ENCODE measurements at regions not wholly inside any gene's neighbourhood (a gene's known extent, or its start where the extent isn't known, plus 50 kb on each side); places are given as distances from the start of the nearest gene placed in this dataset.

DNA sequence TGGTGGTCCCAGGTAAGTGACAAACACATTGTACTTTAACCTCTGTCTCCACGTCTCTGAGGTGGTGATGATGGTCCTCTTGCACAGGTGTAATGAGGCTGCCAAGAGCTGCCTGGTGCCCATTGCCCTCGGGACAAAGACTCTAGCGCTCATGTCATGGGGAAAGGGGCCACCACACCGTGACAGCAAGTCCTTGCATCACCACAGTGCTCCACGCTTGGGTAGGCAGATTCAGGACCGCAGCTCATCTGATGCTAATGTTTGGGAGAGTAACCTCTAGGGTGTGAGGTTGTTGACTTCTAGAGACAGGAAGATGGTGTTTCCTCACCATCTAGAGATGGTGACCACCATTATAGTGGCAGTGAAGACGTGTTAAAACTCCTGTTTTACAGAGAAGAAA, 395.6 kb downstream of the ADRA2A start:
- no peak for TF ChIP-seq CTCF (IDR thresholded peaks at IDR 0.05)
- TF ChIP-seq POLR2A (IDR thresholded peaks at IDR 0.05): no peak
